ENCODE measurements at regions not wholly inside any gene's neighbourhood (a gene's known extent, or its start where the extent isn't known, plus 50 kb on each side); places are given as distances from the start of the nearest gene placed in this dataset.

- no peak for DNase-seq
Observed at GRCh38 chr7:134561-135256, 57.7 kb upstream of the FAM20C start.

GRCh38 chr7:135257-135653, 57.1 kb upstream of the FAM20C start:
- no peak for DNase-seq

- DNase-seq, result no peak
Observed at GRCh38 chr7:135731-136645, 56.4 kb upstream of the FAM20C start.

GRCh38 chr7:137094-137891, 55.1 kb upstream of the FAM20C start:
- DNase-seq, result no peak

GRCh38 chr7:139131-139530, 53.2 kb upstream of the FAM20C start:
- peak in 1 of 56 donors; percentile 31 for DNase-seq

GRCh38 chr7:139561-140243, 52.7 kb upstream of the FAM20C start:
- no peak for DNase-seq

- no peak for DNase-seq
Observed at GRCh38 chr7:140996-141395, 51.4 kb upstream of the FAM20C start.

GRCh38 chr7:142248-142941, 50.0 kb upstream of the FAM20C start:
- DNase-seq, result no peak
